GM23338 (cell line): ENCODE measurements at regions not wholly inside any gene's neighbourhood (a gene's known extent, or its start where the extent isn't known, plus 50 kb on each side); places are given as distances from the start of the nearest gene placed in this dataset.

Experiments
- EZH2 ChIP-seq: fragments of 200-600 bp; sonication (generic); IDR thresholded peaks from one replicate; pipeline ENCODE4 v1.8.0; 2017; ENCODE audit warnings: antibody characterized with exemption, mild to moderate bottlenecking, low read depth; ENCODE audit not compliant: unreplicated experiment
- EZH2phosphoT487 ChIP-seq: fragments of 200-600 bp; sonication (generic); IDR thresholded peaks from one replicate; pipeline ENCODE4 v1.8.1; 2018; ENCODE audit warnings: antibody characterized with exemption; ENCODE audit not compliant: unreplicated experiment
- JUNB ChIP-seq: IDR thresholded peaks from one replicate; pipeline ENCODE4 v1.6.1; 2016; ENCODE audit warnings: antibody characterized with exemption; ENCODE audit not compliant: unreplicated experiment
- NANOG ChIP-seq: IDR thresholded peaks from 2 replicates; pipeline ENCODE4 v1.6.1; 2016; ENCODE audit warnings: antibody characterized with exemption, borderline replicate concordance
- POLR2AphosphoS5 ChIP-seq: IDR thresholded peaks from 2 replicates; pipeline ENCODE4 v1.6.1; 2016; ENCODE audit warnings: antibody characterized with exemption, low read depth
- ZNF331 ChIP-seq: fragments of 250-450 bp; sonication (Bioruptor Pico); IDR thresholded peaks from 2 replicates; pipeline ENCODE4 v1.5.0; 2020; ENCODE audit warnings: low read depth, mild to moderate bottlenecking, moderate library complexity
- TF ChIP-seq, protein P1 (sequence below), 2 experiments: fragments of 200-600 bp in 1 of 2; sonication (generic) in 1 of 2; conservative IDR thresholded peaks; 2 replicates each; pipeline versions ENCODE4 v1.5.1 to v1.6.1; 2016 to 2017; ENCODE audit warnings: antibody characterized with exemption in 2 of 2, low read depth in 2 of 2, mild to moderate bottlenecking in 2 of 2, moderate library complexity in 1 of 2
- TF ChIP-seq, protein P2 (sequence below): IDR thresholded peaks from 2 replicates; pipeline ENCODE4 v1.6.1; 2016; ENCODE audit warnings: antibody characterized with exemption

DNA sequence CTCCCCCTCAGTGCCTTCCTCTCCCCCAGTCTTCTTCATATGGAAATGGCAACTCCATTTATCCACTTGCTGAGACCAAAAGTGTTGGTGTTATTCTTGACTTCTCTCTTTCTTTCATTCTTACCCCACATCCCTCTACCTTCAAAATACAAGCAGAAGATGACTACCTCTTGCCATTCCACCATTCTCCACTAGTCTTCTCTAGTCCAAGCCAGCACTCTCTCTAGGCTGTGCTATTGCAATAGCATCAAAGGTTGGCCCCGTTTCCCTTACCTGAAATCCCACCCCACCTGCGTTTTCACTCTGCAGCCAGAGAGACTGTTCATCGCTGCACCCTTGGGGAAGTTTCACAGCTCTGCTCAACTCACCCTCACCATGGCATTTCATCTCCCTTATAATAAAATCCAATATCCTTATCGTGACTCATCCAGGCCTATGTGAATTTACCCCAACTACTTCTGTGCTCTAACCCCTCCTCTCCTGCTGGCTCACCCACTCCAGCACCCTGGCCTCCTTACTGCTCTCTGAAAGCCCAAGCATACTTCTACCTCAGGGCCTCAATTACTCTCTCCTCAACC lies 109.1 kb downstream of the LSM5 start:
- TF ChIP-seq, protein P1, sequence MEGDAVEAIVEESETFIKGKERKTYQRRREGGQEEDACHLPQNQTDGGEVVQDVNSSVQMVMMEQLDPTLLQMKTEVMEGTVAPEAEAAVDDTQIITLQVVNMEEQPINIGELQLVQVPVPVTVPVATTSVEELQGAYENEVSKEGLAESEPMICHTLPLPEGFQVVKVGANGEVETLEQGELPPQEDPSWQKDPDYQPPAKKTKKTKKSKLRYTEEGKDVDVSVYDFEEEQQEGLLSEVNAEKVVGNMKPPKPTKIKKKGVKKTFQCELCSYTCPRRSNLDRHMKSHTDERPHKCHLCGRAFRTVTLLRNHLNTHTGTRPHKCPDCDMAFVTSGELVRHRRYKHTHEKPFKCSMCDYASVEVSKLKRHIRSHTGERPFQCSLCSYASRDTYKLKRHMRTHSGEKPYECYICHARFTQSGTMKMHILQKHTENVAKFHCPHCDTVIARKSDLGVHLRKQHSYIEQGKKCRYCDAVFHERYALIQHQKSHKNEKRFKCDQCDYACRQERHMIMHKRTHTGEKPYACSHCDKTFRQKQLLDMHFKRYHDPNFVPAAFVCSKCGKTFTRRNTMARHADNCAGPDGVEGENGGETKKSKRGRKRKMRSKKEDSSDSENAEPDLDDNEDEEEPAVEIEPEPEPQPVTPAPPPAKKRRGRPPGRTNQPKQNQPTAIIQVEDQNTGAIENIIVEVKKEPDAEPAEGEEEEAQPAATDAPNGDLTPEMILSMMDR (conservative IDR thresholded peaks at IDR 0.05; ENCODE audit: low read depth in 2 of 2) = peak in 1 of 2 experiments; percentile 17; a peak in 2 of 4 replicates
- TF ChIP-seq EZH2 (no peak), POLR2AphosphoS5 (no peak), ZNF331 (CRISPR knock-in tag) (no peak), JUNB (no peak), EZH2phosphoT487 (no peak), NANOG (no peak)
- TF ChIP-seq, protein P2, sequence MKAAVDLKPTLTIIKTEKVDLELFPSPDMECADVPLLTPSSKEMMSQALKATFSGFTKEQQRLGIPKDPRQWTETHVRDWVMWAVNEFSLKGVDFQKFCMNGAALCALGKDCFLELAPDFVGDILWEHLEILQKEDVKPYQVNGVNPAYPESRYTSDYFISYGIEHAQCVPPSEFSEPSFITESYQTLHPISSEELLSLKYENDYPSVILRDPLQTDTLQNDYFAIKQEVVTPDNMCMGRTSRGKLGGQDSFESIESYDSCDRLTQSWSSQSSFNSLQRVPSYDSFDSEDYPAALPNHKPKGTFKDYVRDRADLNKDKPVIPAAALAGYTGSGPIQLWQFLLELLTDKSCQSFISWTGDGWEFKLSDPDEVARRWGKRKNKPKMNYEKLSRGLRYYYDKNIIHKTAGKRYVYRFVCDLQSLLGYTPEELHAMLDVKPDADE = no peak
